Testis (tissue), 2 donors: ENCODE measurements at regions not wholly inside any gene's neighbourhood (a gene's known extent, or its start where the extent isn't known, plus 50 kb on each side); places are given as distances from the start of the nearest gene placed in this dataset.

Experiments
- DNase-seq: peaks from one replicate; pipeline ENCODE4 v3.0.0-alpha.2; 2019
- H3K27ac ChIP-seq, 2 donors: fragments of 200-600 bp; sonication (generic); one replicate each; pipeline ENCODE4 v1.5.1; 2019
- H3K27me3 ChIP-seq: fragments of 200-600 bp; sonication (generic); one replicate; pipeline ENCODE4 v1.5.1; 2019
- H3K36me3 ChIP-seq: fragments of 200-600 bp; sonication (generic); one replicate; pipeline ENCODE4 v1.5.1; 2017; ENCODE audit warnings: low read depth; ENCODE audit errors: missing control alignments
- H3K4me1 ChIP-seq: fragments of 200-600 bp; sonication (generic); one replicate; pipeline ENCODE4 v1.5.1; 2019
- H3K4me3 ChIP-seq, 2 donors: fragments of 200-600 bp; sonication (generic); one replicate each; pipeline ENCODE4 v1.5.1; 2017 to 2019
- H3K9me3 ChIP-seq: fragments of 200-600 bp; sonication (generic); one replicate; pipeline ENCODE4 v1.5.1; 2017
- CTCF ChIP-seq, 3 experiments: fragments of 450-650 bp in 2 of 3; fragments of 200-600 bp in 1 of 3; sonication (generic) in 1 of 3; IDR thresholded peaks; one replicate each; pipeline ENCODE4 v1.5.1; 2016 to 2019; ENCODE audit warnings: antibody characterized with exemption in 3 of 3, mild to moderate bottlenecking in 2 of 3, moderate library complexity in 1 of 3
- POLR2A ChIP-seq: fragments of 450-650 bp; IDR thresholded peaks from one replicate; pipeline ENCODE4 v1.6.1; 2017; ENCODE audit warnings: antibody characterized with exemption, mild to moderate bottlenecking, moderate library complexity
- WGBS, 2 donors: methylation state at CpG; one replicate each; pipeline ENCODE4 v1.1.5; 2018; 5-methylcytosine and 5-hydroxymethylcytosine counted together
- intact Hi-C: fragments of 100-400 bp; cut with DNase I; formaldehyde crosslinking; loops from one replicate; pipeline ENCODE4 v1.15.1; 2023; ENCODE audit warnings: low total_unique reads

GRCh38 chr11:134645576-134645975 lies 233.5 kb upstream of the B3GAT1 start:
- Histone ChIP-seq H3K27me3 (no peaks in the 10 kb centered on the region), H3K9me3 (no peaks in the 10 kb centered on the region), H3K27ac (no peak overlapping the region), H3K4me3 (no peak overlapping the region), H3K36me3 (no peaks in the 10 kb centered on the region), H3K4me1 (no peaks in the 10 kb centered on the region)
- intact Hi-C loops: no loop called here
- 86% methylated on average over 5 of the region's 5 CpGs for WGBS, 2 donors
- no peak for DNase-seq
- TF ChIP-seq POLR2A: no peak
- no peak for TF ChIP-seq CTCF (IDR thresholded peaks at IDR 0.05)

- Histone ChIP-seq H3K27me3 (no peaks in the 10 kb centered on the region), H3K36me3 (no peaks in the 10 kb centered on the region), H3K4me3 (no peak overlapping the region), H3K4me1 (no peaks in the 10 kb centered on the region), H3K9me3 (no peaks in the 10 kb centered on the region), H3K27ac (no peak overlapping the region)
- WGBS, 2 donors: 48 to 60% methylated on average over 18 to 20 of the region's 20 CpGs
- no peak for DNase-seq
- intact Hi-C loops: no loop called here
- no peak for TF ChIP-seq CTCF (IDR thresholded peaks at IDR 0.05)
- no peak for TF ChIP-seq POLR2A
Measured at GRCh38 chr11:134644476-134645456, 232.7 kb upstream of the B3GAT1 start.

- Histone ChIP-seq H3K4me3 (no peak overlapping the region), H3K9me3 (no peaks in the 10 kb centered on the region), H3K27me3 (no peaks in the 10 kb centered on the region), H3K36me3 (no peaks in the 10 kb centered on the region), H3K4me1 (no peaks in the 10 kb centered on the region), H3K27ac (no peak overlapping the region)
- no peak for DNase-seq
- intact Hi-C loops: no loop called here
- 61 to 63% methylated on average over 23 to 24 of the region's 24 CpGs for WGBS, 2 donors
- TF ChIP-seq CTCF (IDR thresholded peaks at IDR 0.05) (no peak), POLR2A (no peak)
Measured at GRCh38 chr11:134643115-134644012, 231.3 kb upstream of the B3GAT1 start.

GRCh38 chr11:134642206-134642605 lies 230.2 kb upstream of the B3GAT1 start:
- DNase-seq: no peak
- H3K36me3 ChIP-seq: no peaks in the 10 kb centered on the region
- 88 to 94% methylated on average over 3 of the region's 3 CpGs for WGBS, 2 donors
- intact Hi-C loops: no loop called here
- no peaks in the 10 kb centered on the region for H3K4me1 ChIP-seq
- no peak overlapping the region for H3K4me3 ChIP-seq
- no peaks in the 10 kb centered on the region for H3K9me3 ChIP-seq
- H3K27me3 ChIP-seq: no peaks in the 10 kb centered on the region
- TF ChIP-seq POLR2A (no peak), CTCF (IDR thresholded peaks at IDR 0.05) (no peak)
- H3K27ac ChIP-seq: no peak overlapping the region
